Upper lobe of left lung (tissue), 4 donors: ENCODE measurements at regions not wholly inside any gene's neighbourhood (a gene's known extent, or its start where the extent isn't known, plus 50 kb on each side); places are given as distances from the start of the nearest gene placed in this dataset.

Experiments
- POLR2AphosphoS5 ChIP-seq, 2 donors: sonication (generic); formaldehyde crosslinking; IDR thresholded peaks; one replicate each; pipeline ENCODE4 v1.5.1; 2017; ENCODE audit warnings: antibody characterized with exemption in 2 of 2
- TF ChIP-seq, protein P1 (sequence below), 6 experiments: fragments of 450-650 bp in 4 of 6; fragments of 200-600 bp in 2 of 6; sonication (generic) in 2 of 6; IDR thresholded peaks; one replicate each; pipeline ENCODE4 v1.5.1; 2016 to 2019; ENCODE audit warnings: antibody characterized with exemption in 6 of 6

DNA sequence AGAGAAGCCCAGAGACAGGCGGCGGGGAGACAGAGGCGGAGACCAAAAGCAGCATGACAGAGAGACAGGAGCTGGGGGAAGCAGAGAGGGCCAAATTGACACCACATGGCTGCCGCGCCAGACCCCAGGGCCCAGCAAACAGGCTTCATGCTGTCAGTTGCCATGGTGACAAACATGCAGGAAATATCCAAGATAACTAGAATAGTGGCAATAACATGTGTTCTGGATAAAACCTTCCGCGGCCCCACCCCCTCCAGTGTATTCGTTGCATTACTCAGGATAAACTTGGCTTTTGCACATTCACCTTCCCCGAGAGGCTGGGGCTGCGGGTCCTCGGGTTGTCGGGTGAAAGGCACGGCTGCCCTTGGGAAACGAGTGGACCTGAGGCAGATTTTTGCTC is 49.9 kb upstream of the CDON start:
- TF ChIP-seq POLR2AphosphoS5 (IDR thresholded peaks at IDR 0.05), result no peak
- TF ChIP-seq, protein P1, sequence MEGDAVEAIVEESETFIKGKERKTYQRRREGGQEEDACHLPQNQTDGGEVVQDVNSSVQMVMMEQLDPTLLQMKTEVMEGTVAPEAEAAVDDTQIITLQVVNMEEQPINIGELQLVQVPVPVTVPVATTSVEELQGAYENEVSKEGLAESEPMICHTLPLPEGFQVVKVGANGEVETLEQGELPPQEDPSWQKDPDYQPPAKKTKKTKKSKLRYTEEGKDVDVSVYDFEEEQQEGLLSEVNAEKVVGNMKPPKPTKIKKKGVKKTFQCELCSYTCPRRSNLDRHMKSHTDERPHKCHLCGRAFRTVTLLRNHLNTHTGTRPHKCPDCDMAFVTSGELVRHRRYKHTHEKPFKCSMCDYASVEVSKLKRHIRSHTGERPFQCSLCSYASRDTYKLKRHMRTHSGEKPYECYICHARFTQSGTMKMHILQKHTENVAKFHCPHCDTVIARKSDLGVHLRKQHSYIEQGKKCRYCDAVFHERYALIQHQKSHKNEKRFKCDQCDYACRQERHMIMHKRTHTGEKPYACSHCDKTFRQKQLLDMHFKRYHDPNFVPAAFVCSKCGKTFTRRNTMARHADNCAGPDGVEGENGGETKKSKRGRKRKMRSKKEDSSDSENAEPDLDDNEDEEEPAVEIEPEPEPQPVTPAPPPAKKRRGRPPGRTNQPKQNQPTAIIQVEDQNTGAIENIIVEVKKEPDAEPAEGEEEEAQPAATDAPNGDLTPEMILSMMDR (IDR thresholded peaks at IDR 0.05), result no peak
